Skeletal muscle tissue (tissue), 3 donors: ENCODE measurements at regions not wholly inside any gene's neighbourhood (a gene's known extent, or its start where the extent isn't known, plus 50 kb on each side); places are given as distances from the start of the nearest gene placed in this dataset.

ENCODE experiments used
- H3K27ac ChIP-seq: one replicate; pipeline ENCODE4 v1.7.0; 2013; ENCODE audit warnings: mild to moderate bottlenecking, low read depth, low read length, inconsistent platforms
- H3K27me3 ChIP-seq, 3 donors: one replicate each; pipeline ENCODE4 v1.7.0; 2013; ENCODE audit warnings: low read length in 3 of 3; ENCODE audit not compliant: control insufficient read depth in 3 of 3, insufficient read depth in 3 of 3
- H3K36me3 ChIP-seq, 3 donors: one replicate each; pipeline ENCODE4 v1.7.0; 2013; ENCODE audit warnings: low read length in 3 of 3; ENCODE audit not compliant: control insufficient read depth in 3 of 3, insufficient read depth in 3 of 3
- H3K4me1 ChIP-seq, 3 donors: one replicate each; pipeline ENCODE4 v1.7.0; 2013; ENCODE audit warnings: low read length in 3 of 3, mild to moderate bottlenecking in 3 of 3; ENCODE audit not compliant: control insufficient read depth in 3 of 3, insufficient read depth in 3 of 3
- H3K4me3 ChIP-seq, 3 donors: one replicate each; pipeline ENCODE4 v1.7.0; 2013; ENCODE audit warnings: low read length in 3 of 3
- H3K9ac ChIP-seq, 3 donors: one replicate each; pipeline ENCODE4 v1.7.0; 2013; ENCODE audit warnings: low read length in 3 of 3, mild to moderate bottlenecking in 3 of 3, moderate library complexity in 2 of 3, low read depth in 1 of 3
- H3K9me3 ChIP-seq, 3 donors: one replicate each; pipeline ENCODE4 v1.7.0; 2013; ENCODE audit warnings: low read length in 3 of 3; ENCODE audit not compliant: control insufficient read depth in 3 of 3
- donor health status: Osteomylitis.

GRCh38 chr4:175253184-175253902 lies 335.2 kb downstream of the ADAM29 start:
- no peaks in the 10 kb centered on the region for H3K9me3 ChIP-seq
- H3K9ac ChIP-seq, result no peak overlapping the region
- no peaks in the 10 kb centered on the region for H3K36me3 ChIP-seq
- H3K4me3 ChIP-seq, result no peak overlapping the region
- H3K4me1 ChIP-seq, result no peaks in the 10 kb centered on the region
- H3K27me3 ChIP-seq, result no peaks in the 10 kb centered on the region
- H3K27ac ChIP-seq, result no peak overlapping the region

DNA sequence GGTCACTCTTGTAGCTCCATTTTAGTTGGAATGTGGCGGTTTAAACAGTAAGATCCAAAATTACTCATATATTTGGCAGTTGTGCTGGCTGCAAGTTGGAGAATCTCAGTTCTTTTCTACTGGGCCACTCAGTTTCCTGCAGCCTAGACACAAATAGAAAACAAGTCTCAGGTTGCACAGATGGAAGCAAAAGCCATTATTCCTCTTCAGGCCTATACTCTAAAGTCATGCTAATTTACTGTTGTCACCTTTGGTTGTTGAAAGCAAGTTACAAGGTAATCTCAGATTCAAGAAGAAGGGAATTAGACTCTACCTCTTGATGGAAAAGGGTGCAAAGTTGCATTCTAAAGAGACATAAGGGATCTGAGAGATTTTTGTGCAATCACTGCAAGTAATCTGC lies 345.4 kb downstream of the ADAM29 start:
- H3K9me3 ChIP-seq, result no peaks in the 10 kb centered on the region
- no peaks in the 10 kb centered on the region for H3K4me1 ChIP-seq
- no peaks in the 10 kb centered on the region for H3K27me3 ChIP-seq
- H3K36me3 ChIP-seq, result no peaks in the 10 kb centered on the region
- H3K9ac ChIP-seq, result no peak overlapping the region
- no peak overlapping the region for H3K4me3 ChIP-seq
- H3K27ac ChIP-seq, result no peak overlapping the region

- Histone ChIP-seq H3K27me3 (no peaks in the 10 kb centered on the region), H3K4me1 (no peaks in the 10 kb centered on the region), H3K36me3 (no peaks in the 10 kb centered on the region), H3K27ac (no peak overlapping the region), H3K9ac (no peak overlapping the region), H3K9me3 (no peaks in the 10 kb centered on the region), H3K4me3 (no peak overlapping the region)
These were observed 353.0 kb downstream of the ADAM29 start for GRCh38 chr4:175271010-175271630.

DNA sequence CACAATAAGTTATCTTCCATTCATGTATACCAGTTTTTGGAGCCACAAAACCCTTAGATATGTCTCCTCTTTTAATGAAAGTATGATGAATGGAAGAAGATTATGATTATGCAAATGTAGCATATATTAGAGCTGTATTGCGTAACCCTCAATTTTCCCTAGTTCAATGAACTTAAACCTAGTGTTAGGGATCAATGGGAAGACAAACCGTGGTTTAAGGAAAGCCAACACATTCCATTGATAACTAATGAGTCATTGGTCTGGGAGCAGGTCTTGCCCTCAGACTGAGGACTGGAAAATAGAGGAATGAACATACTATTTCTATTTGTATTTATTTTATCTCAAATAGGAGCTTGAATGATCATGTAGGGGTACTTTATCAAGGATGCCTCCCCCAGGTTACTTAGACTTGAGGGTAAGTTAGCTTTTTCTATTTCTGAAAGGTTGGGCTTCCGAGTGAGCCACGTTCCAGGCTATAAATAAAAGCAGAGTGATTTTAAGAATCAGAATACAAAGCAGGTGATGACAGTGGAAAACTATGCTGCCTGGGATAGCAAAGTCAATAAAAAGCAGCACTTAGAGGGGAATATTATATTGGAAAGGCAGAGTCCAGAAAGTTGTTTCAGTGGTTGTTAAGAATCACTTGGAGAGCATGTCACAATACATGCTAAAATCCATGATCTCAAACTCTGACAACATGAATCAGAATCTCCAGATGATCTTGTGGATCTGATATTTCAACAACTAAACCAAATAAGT lies 356.0 kb downstream of the ADAM29 start:
- no peaks in the 10 kb centered on the region for H3K27me3 ChIP-seq
- no peaks in the 10 kb centered on the region for H3K4me1 ChIP-seq
- H3K9me3 ChIP-seq, result no peaks in the 10 kb centered on the region
- no peak overlapping the region for H3K27ac ChIP-seq
- H3K9ac ChIP-seq, result no peak overlapping the region
- H3K36me3 ChIP-seq, result no peaks in the 10 kb centered on the region
- H3K4me3 ChIP-seq, result no peak overlapping the region

DNA sequence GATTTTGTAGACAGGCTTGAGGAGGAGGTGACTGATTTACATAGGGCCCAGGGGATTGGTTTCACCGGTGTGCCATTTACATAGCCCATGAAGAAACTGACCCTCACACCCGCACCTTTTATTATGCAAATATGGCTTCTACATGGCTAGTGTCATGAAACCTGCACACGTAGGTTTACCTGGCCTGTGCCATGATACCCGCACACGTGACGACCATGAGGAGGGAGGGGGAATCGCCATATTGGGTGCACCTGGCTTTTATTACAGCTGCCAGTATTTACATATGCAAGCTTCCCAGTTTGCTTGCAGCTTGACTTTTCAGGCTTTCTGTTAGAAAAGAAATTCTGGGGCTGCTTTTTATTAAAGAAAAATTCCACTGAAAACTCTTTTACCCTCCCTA lies 359.7 kb downstream of the ADAM29 start:
- no peaks in the 10 kb centered on the region for H3K9me3 ChIP-seq
- no peaks in the 10 kb centered on the region for H3K27me3 ChIP-seq
- H3K4me3 ChIP-seq, result no peak overlapping the region
- no peak overlapping the region for H3K27ac ChIP-seq
- H3K36me3 ChIP-seq, result no peaks in the 10 kb centered on the region
- H3K4me1 ChIP-seq, result no peaks in the 10 kb centered on the region
- H3K9ac ChIP-seq, result no peak overlapping the region

DNA sequence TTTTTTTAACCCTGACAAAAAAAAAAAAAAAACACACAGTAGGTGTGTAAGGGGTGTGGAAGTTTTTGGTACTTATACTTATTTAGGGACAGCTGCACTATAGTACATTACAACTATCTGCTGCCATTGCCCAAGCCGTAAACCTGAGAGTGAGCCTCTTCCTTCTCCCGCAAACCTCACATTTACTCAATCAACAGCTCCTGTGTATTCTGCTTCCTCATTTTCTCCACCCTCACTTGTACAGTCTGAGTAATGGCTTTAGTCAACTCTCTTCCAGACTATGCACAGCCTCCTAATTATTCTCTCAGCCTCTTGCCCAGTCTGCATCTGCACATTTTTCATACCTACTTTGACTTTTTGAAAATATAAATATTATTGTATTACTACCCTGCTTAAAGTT lies 362.0 kb downstream of the ADAM29 start:
- no peaks in the 10 kb centered on the region for H3K9me3 ChIP-seq
- H3K4me3 ChIP-seq, result no peak overlapping the region

DNA sequence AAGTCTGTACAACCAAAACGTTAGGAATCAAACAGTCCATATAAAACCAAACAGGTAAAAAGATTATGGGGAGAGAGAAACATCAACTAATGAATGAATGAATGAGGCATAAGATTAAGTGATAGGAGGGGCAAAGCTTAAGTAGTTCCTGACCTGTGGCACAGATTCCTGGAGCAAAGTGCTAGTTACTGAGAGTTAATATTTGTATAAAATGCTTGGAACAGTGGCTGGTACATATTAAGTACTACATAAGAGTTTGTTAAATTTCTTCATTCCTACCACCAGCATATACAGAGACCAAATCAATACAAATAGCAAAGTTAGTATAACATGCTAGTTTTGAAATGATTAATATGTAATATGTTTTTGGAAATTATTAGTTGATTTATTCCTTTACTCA lies 363.7 kb downstream of the ADAM29 start:
- Histone ChIP-seq H3K27me3 (no peaks in the 10 kb centered on the region), H3K4me1 (no peaks in the 10 kb centered on the region), H3K4me3 (no peak overlapping the region), H3K36me3 (no peaks in the 10 kb centered on the region), H3K9ac (no peak overlapping the region), H3K27ac (no peak overlapping the region), H3K9me3 (no peaks in the 10 kb centered on the region)

More for the DNA sequence above, 362.0 kb downstream of the ADAM29 start:
- no peaks in the 10 kb centered on the region for H3K4me1 ChIP-seq
- no peak overlapping the region for H3K9ac ChIP-seq
- H3K36me3 ChIP-seq, result no peaks in the 10 kb centered on the region
- no peaks in the 10 kb centered on the region for H3K27me3 ChIP-seq
- H3K27ac ChIP-seq, result no peak overlapping the region

DNA sequence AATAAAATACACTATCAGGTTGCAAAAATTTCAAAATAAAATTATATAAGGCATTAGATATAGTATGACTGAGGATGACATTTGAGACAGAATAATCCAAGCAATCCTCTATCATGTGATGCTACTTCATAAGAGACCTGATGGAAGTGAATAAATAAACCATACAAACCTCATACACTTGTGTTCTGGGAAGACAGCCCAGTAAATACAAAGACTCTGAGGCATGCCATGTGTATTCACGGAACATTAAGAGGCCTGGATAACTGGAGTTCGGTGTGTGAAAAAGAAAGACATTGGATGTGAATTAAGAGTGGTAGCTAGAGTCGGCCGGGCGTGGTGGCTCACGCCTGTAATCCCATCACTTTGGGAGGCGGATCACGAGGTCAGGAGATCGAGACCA lies 364.2 kb downstream of the ADAM29 start:
- H3K9ac ChIP-seq, result no peak overlapping the region
- H3K27ac ChIP-seq, result no peak overlapping the region
- no peaks in the 10 kb centered on the region for H3K27me3 ChIP-seq
- H3K4me1 ChIP-seq, result no peaks in the 10 kb centered on the region
- H3K4me3 ChIP-seq, result no peak overlapping the region
- H3K9me3 ChIP-seq, result no peaks in the 10 kb centered on the region
- H3K36me3 ChIP-seq, result no peaks in the 10 kb centered on the region

DNA sequence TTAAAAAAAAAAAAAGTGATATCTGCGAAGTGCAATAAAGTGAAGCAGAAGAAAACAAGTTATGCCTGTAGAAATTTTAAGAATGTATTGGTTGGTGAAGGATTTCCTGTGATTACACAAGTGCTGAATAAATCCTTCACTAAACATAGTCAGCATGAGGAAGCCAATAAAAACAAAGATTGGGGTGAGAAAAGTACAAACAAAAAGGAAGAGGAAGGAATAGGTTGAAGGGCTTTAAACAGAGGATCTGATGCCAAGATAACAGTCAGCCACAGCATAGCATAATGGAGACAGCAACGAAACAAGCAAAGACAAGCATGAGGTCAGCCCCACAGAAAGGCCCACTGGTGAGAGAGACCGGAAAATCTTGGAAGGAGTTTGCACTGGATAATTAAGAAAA lies 372.2 kb downstream of the ADAM29 start:
- H3K4me1 ChIP-seq, result no peaks in the 10 kb centered on the region
- H3K27me3 ChIP-seq, result no peaks in the 10 kb centered on the region
- no peaks in the 10 kb centered on the region for H3K36me3 ChIP-seq
- H3K9me3 ChIP-seq, result no peaks in the 10 kb centered on the region
- no peak overlapping the region for H3K27ac ChIP-seq
- no peak overlapping the region for H3K9ac ChIP-seq
- no peak overlapping the region for H3K4me3 ChIP-seq

GRCh38 chr4:175297965-175298565 lies 379.9 kb downstream of the ADAM29 start:
- no peak overlapping the region for H3K27ac ChIP-seq
- H3K9ac ChIP-seq, result no peak overlapping the region

More at GRCh38 chr4:175297965-175298565, 379.9 kb downstream of the ADAM29 start:
- no peak overlapping the region for H3K4me3 ChIP-seq
- no peaks in the 10 kb centered on the region for H3K4me1 ChIP-seq
- no peaks in the 10 kb centered on the region for H3K36me3 ChIP-seq
- H3K27me3 ChIP-seq, result no peaks in the 10 kb centered on the region
- H3K9me3 ChIP-seq, result no peaks in the 10 kb centered on the region
